ENCODE measurements at regions not wholly inside any gene's neighbourhood (a gene's known extent, or its start where the extent isn't known, plus 50 kb on each side); places are given as distances from the start of the nearest gene placed in this dataset.

DNA sequence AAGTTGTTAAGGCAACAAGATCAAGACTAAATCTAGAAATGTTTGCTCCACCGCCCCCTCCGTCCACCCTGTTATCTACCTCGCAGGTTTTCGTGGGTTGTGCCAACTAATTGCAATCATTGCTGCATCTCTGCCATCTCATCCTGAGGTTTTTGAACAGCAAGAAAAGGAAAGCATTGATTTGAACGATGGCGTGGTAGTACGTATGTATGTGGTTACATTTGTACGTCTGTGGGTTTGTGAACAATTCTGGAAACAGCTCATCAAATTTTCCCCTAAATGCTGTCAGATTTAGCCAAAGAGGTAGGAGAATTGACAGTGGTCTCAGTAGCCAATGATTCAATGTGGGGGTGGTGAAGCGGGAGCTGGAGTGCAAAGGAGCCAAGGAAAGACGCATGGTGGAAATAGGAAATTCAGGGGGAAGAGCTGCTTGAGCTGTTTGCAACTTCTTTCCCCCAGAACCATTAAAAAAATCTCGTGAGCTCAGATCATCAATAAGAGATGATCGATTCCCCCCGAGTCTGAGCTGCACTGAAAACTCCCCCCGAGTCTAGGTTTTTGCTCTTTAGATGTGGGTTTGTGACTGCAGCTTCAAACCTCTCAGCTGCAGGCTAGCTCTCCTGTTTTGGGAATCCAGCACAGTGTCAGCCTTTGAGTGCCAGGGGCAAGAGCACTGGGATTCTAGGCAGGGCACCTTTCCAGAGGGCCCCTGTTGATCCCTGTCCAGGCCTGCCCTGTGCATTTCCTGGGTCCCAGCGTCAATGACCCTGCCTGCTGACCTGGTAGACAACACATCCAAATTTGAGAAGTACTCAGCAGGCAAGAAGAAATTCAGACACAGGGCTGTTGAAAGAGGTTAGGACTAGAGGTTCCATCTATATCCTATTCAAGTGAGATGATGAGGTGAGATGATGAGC is 72.6 kb upstream of the LY86 start:
- TF ChIP-seq ZNF384 (IDR thresholded peaks at IDR 0.05) (no peak), LEF1 (IDR thresholded peaks at IDR 0.05; ENCODE audit: borderline replicate concordance) (no peak)
- ChIA-PET CTCF (no interaction called here), POLR2A (no interaction called here)
- DNase-seq (ENCODE audit: extremely low spot score): no peak

DNA sequence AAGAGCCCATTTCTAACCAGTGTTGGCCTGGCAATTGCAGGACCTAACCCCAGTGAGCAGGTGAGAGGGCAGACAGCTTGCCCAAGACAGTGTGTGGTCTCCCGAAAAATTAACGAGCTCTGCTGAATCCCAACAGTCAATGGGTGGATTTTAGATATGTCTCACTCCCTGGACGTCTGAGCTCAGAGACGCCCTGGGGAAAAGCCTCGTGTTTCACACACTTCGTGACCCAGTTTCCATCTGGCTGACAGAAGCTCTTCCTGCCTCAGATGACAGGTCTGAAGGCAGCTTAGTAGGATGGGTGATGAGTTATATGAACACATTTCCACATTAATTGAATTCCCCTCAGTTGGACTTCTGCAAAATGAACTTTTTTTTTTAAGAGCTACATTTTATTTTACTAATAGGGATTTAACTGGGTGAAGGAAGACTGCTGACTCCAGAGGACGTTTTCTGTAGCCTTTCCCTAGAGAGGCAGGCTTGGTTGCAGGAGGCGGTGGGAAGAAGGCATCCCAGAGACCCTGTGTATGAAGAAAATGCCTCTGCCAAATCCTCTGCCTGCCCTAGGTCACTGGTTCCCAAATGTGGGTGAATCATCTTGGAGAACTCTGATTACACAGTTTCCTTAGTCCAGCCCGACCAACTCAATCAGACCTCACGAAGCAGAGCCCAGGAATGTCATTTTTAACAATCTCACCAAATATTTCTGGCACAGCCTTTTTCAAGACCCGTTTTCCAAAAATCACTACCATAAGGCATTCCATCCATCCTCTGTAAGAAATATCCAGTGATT is 71.7 kb upstream of the LY86 start:
- no peak for DNase-seq (ENCODE audit: extremely low spot score)
- POLR2A ChIA-PET: no interaction called here
- TF ChIP-seq ARNT (IDR thresholded peaks at IDR 0.05): no peak
- no peak for TF ChIP-seq ELF4 (IDR thresholded peaks at IDR 0.05)
- TF ChIP-seq NFRKB (IDR thresholded peaks at IDR 0.05): no peak
- TF ChIP-seq HDGF (IDR thresholded peaks at IDR 0.05; ENCODE audit: borderline replicate concordance): no peak
- no peak for TF ChIP-seq L3MBTL2 (conservative IDR thresholded peaks at IDR 0.05)
- TF ChIP-seq BHLHE40 (IDR thresholded peaks at IDR 0.05; ENCODE audit: borderline replicate concordance): no peak
- no peak for TF ChIP-seq TARDBP (IDR thresholded peaks at IDR 0.05)
- TF ChIP-seq FOXK2 (IDR thresholded peaks at IDR 0.05): no peak
- no peak for TF ChIP-seq CTBP1 (IDR thresholded peaks at IDR 0.05; ENCODE audit: borderline replicate concordance)
- no peak for TF ChIP-seq LEF1 (IDR thresholded peaks at IDR 0.05; ENCODE audit: borderline replicate concordance)
- TF ChIP-seq FOXA1 (IDR thresholded peaks at IDR 0.05): no peak
- TF ChIP-seq, protein P1, sequence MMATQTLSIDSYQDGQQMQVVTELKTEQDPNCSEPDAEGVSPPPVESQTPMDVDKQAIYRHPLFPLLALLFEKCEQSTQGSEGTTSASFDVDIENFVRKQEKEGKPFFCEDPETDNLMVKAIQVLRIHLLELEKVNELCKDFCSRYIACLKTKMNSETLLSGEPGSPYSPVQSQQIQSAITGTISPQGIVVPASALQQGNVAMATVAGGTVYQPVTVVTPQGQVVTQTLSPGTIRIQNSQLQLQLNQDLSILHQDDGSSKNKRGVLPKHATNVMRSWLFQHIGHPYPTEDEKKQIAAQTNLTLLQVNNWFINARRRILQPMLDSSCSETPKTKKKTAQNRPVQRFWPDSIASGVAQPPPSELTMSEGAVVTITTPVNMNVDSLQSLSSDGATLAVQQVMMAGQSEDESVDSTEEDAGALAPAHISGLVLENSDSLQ (IDR thresholded peaks at IDR 0.05): no peak
- TF ChIP-seq SUZ12 (IDR thresholded peaks at IDR 0.05): no peak
- CTCF ChIA-PET: interaction anchor here (0.6 kb wide), 1 partner anchor 36 kb away, joined by 3 read pairs; no protein-coding TSS in a partner anchor

DNA sequence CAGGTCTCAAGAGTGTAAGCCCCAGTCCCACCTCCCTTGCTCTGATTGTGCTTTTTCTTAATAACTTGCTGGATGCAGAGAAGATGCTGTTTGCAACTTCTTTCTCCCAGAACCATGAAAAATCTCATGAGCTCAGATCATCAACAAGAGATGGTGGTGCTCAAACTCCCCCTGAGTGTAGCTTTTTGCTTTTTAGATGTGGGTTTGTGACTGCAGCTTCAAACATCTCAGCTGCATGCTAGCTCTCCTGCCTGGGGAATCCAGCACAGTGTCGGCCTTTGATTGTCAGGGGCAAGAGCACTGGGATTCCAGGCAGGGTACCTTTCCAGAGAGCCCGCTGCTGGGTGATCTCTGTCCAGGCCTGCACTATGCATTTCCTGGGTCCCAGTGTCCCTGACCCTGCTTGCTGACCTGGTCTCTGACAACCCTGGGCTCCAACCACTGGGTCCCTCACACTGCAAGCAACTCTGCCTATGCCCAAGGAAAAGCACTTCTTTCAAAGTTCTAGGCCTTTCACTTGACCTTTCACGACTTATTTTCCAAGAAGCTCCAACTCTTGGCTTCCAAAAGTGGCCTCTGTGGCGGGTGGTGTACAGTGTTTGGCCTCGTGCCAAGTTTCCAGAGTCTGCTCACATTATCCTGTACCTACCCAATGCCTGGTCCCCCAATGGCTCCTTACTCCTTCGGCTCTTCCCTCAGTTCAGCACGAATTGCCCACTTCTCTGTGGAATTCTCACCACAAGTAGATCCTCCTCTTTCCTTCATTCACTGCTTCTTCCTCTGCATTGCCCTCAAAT is 69.7 kb upstream of the LY86 start:
- CTCF ChIA-PET: no interaction called here
- DNase-seq (ENCODE audit: extremely low spot score): no peak
- POLR2A ChIA-PET: no interaction called here
- TF ChIP-seq ZNF384 (IDR thresholded peaks at IDR 0.05): no peak
- no peak for TF ChIP-seq FOXM1 (IDR thresholded peaks at IDR 0.05; ENCODE audit: borderline replicate concordance)

DNA sequence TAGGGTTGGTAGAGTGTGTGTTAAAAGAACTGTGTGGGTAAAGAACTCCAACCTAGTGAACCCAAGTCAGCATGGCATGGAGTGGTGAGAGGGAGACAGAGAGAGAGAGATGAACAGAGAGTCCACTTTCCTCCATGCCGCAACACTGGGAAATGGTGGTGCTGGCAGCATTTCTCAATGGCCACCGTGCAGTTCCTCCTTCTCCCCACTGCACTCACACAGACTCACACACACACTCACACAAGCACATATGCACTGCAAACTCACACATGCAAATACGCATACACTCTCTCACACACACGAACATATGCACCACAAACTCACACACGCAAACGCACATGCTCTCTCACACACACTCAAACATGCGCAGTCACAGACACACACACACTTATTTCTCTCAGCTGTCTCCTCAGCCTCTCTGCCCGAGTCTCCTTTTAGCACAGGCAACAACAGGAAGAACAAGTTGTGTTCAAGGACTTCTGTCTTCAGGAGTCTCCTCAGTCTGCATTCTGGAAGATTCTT is 66.5 kb upstream of the LY86 start:
- no peak for TF ChIP-seq HDGF (IDR thresholded peaks at IDR 0.05; ENCODE audit: borderline replicate concordance)
- TF ChIP-seq ARNT (IDR thresholded peaks at IDR 0.05): no peak
- TF ChIP-seq NFRKB (IDR thresholded peaks at IDR 0.05): no peak
- TF ChIP-seq FOXA1 (IDR thresholded peaks at IDR 0.05): no peak
- TF ChIP-seq BHLHE40 (IDR thresholded peaks at IDR 0.05; ENCODE audit: borderline replicate concordance): no peak
- TF ChIP-seq CTBP1 (IDR thresholded peaks at IDR 0.05; ENCODE audit: borderline replicate concordance): no peak
- no peak for TF ChIP-seq FOXM1 (IDR thresholded peaks at IDR 0.05; ENCODE audit: borderline replicate concordance)
- no peak for TF ChIP-seq L3MBTL2 (conservative IDR thresholded peaks at IDR 0.05)
- no peak for TF ChIP-seq ELF4 (IDR thresholded peaks at IDR 0.05)
- no peak for TF ChIP-seq TARDBP (IDR thresholded peaks at IDR 0.05)
- TF ChIP-seq ZNF384 (IDR thresholded peaks at IDR 0.05): no peak
- no peak for TF ChIP-seq FOXK2 (IDR thresholded peaks at IDR 0.05)
- CTCF ChIA-PET: no interaction called here
- POLR2A ChIA-PET: no interaction called here
- DNase-seq (ENCODE audit: extremely low spot score): no peak

DNA sequence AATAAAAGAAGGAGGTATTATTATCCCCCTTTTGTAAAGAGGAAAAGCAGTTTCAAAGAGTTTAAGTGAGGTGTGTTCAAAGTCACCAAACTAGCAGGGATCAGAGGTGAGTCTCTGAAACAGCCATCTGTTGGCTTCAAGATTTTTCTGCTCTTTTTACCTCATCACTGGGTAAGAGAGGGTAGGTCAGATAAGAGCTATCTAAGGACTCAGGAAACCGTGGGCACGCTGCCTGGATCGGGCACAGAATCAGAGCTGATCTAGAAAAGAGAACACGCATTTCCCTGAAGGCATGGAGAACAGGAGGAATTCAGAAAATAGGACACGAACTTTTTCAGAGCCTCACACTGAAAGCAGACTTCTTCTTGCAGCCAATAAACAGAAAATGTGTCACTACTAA is 65.8 kb upstream of the LY86 start:
- TF ChIP-seq ELF4 (IDR thresholded peaks at IDR 0.05) (no peak), TARDBP (IDR thresholded peaks at IDR 0.05) (no peak), L3MBTL2 (conservative IDR thresholded peaks at IDR 0.05) (no peak), FOXK2 (IDR thresholded peaks at IDR 0.05) (no peak), FOXM1 (IDR thresholded peaks at IDR 0.05; ENCODE audit: borderline replicate concordance) (no peak), ARNT (IDR thresholded peaks at IDR 0.05) (no peak), LEF1 (IDR thresholded peaks at IDR 0.05; ENCODE audit: borderline replicate concordance) (no peak), ZNF384 (IDR thresholded peaks at IDR 0.05) (no peak), SP1 (IDR thresholded peaks at IDR 0.05) (no peak), BHLHE40 (IDR thresholded peaks at IDR 0.05; ENCODE audit: borderline replicate concordance) (no peak), SUZ12 (IDR thresholded peaks at IDR 0.05) (no peak), CTBP1 (IDR thresholded peaks at IDR 0.05; ENCODE audit: borderline replicate concordance) (no peak), HDGF (IDR thresholded peaks at IDR 0.05; ENCODE audit: borderline replicate concordance) (no peak), NFRKB (IDR thresholded peaks at IDR 0.05) (no peak), FOXA1 (IDR thresholded peaks at IDR 0.05) (no peak)
- TF ChIP-seq, protein P1 (IDR thresholded peaks at IDR 0.05): no peak
- ChIA-PET POLR2A (no interaction called here), CTCF (no interaction called here)
- DNase-seq (ENCODE audit: extremely low spot score): no peak

DNA sequence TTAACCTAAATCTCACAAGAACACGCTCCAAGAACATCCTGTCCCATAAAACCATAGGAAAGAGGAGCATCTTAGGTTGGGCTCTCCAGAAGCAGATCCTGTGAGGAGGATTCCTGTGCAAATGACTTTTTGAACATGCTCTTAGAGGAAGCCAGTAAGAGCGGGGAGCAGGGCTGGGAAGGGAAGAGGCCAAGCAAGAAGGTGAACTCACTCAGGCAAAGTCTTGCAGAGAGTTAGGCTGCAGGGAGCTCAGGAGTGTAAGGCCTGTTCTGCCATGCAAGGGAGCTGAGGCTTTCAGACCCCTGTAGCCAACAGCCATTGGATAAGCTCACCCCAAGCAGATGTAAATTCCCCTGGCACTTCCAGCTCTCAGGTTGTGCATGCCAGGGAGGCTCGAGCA is 63.6 kb upstream of the LY86 start:
- ChIA-PET CTCF (no interaction called here), POLR2A (no interaction called here)
- DNase-seq (ENCODE audit: extremely low spot score): no peak
- TF ChIP-seq SP1 (IDR thresholded peaks at IDR 0.05): no peak
